Erythroblast (primary cell): ENCODE measurements at regions not wholly inside any gene's neighbourhood (a gene's known extent, or its start where the extent isn't known, plus 50 kb on each side); places are given as distances from the start of the nearest gene placed in this dataset.

Experiments
- GATA1 ChIP-seq: IDR thresholded peaks from 2 replicates; pipeline ENCODE4 v1.6.1; 2011; ENCODE audit warnings: low read depth, mild to moderate bottlenecking, control low read depth, low read length, moderate library complexity
- POLR2A ChIP-seq: IDR thresholded peaks from 2 replicates; pipeline ENCODE4 v1.6.1; 2011; ENCODE audit warnings: mild to moderate bottlenecking, low read length

GRCh38 chr4:82284858-82285805, 88.7 kb downstream of the HNRNPD start:
- TF ChIP-seq POLR2A: no peak
- no peak for TF ChIP-seq GATA1
